NT2/D1 (cell line): ENCODE measurements at regions not wholly inside any gene's neighbourhood (a gene's known extent, or its start where the extent isn't known, plus 50 kb on each side); places are given as distances from the start of the nearest gene placed in this dataset.

Experiments
- SUZ12 ChIP-seq: IDR thresholded peaks from 2 replicates; pipeline ENCODE4 v1.6.1; 2011; ENCODE audit not compliant: insufficient read length, insufficient read depth; ENCODE audit errors: extremely low read depth
- YY1 ChIP-seq: IDR thresholded peaks from 2 replicates; pipeline ENCODE4 v1.6.1; 2011; ENCODE audit not compliant: insufficient read length, insufficient read depth

DNA sequence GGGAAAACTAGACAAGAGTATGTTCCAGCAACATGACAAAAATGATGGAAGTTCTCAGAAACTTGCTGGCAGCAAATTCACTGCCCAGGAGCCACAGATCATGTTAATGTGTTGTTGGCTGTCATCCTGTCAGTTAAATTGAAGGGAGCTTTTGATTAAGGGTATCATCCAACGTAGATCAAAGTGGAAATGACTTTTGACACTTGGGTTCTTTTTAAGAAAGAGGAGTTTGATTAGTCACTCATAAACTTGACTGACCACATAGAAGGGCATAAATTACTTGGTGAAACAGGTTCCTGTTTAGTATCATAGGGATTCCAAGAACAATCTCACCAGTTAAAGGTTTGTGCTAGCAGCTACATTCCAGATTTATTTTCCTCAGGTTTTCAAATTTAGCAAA is 288.7 kb downstream of the CSNK1G3 start:
- TF ChIP-seq YY1 (no peak), SUZ12 (no peak)
